CMK (cell line): ENCODE measurements at regions not wholly inside any gene's neighbourhood (a gene's known extent, or its start where the extent isn't known, plus 50 kb on each side); places are given as distances from the start of the nearest gene placed in this dataset.
"Not testable (repeated sequence)": the region's sequence is repeated elsewhere in the genome, so short reads cannot be mapped to it uniquely, and the experiment has no call there.

Source experiments
- DNase-seq: peaks from one replicate; pipeline ENCODE4 v3.0.0-alpha.2; 2010; ENCODE audit warnings: low read depth

GRCh38 chr6:112879920-112880413, 532.8 kb downstream of the RFPL4B start:
- DNase-seq: no peak

- no peak for DNase-seq
These were observed 533.9 kb downstream of the RFPL4B start for GRCh38 chr6:112881027-112881426.

GRCh38 chr6:112881828-112882780, 535.0 kb downstream of the RFPL4B start:
- DNase-seq: no peak

GRCh38 chr6:112883095-112883494, 536.0 kb downstream of the RFPL4B start:
- no peak for DNase-seq

- no peak for DNase-seq
These were observed 539.3 kb downstream of the RFPL4B start for GRCh38 chr6:112886415-112886814.

GRCh38 chr6:112887424-112887823, 540.3 kb downstream of the RFPL4B start:
- DNase-seq: not testable (repeated sequence)

GRCh38 chr6:112899541-112899940, 552.4 kb downstream of the RFPL4B start:
- no peak for DNase-seq

GRCh38 chr6:112903361-112903760, 556.2 kb downstream of the RFPL4B start:
- DNase-seq: no peak

- no peak for DNase-seq
These were observed 559.6 kb downstream of the RFPL4B start for GRCh38 chr6:112906726-112907125.

- no peak for DNase-seq
These were observed 562.7 kb downstream of the RFPL4B start for GRCh38 chr6:112909781-112910180.

GRCh38 chr6:112910256-112910655, 563.1 kb downstream of the RFPL4B start:
- DNase-seq: no peak

- no peak for DNase-seq
These were observed 564.8 kb downstream of the RFPL4B start for GRCh38 chr6:112911959-112912358.

GRCh38 chr6:112912416-112913101, 565.4 kb downstream of the RFPL4B start:
- no peak for DNase-seq

GRCh38 chr6:112919744-112920143, 572.6 kb downstream of the RFPL4B start:
- not testable (repeated sequence) for DNase-seq

- no peak for DNase-seq
These were observed 573.9 kb downstream of the RFPL4B start for GRCh38 chr6:112920994-112921393.

GRCh38 chr6:112923940-112924587, 576.9 kb downstream of the RFPL4B start:
- no peak for DNase-seq

- DNase-seq: no peak
These were observed 578.6 kb downstream of the RFPL4B start for GRCh38 chr6:112925702-112926101.

- DNase-seq: no peak
These were observed 580.7 kb downstream of the RFPL4B start for GRCh38 chr6:112927641-112928320.

- no peak for DNase-seq
These were observed 582.5 kb downstream of the RFPL4B start for GRCh38 chr6:112929641-112930040.

GRCh38 chr6:112931832-112932231, 584.7 kb downstream of the RFPL4B start:
- no peak for DNase-seq

- DNase-seq: no peak
These were observed 586.8 kb downstream of the RFPL4B start for GRCh38 chr6:112933947-112934346.
